ENCODE measurements at regions not wholly inside any gene's neighbourhood (a gene's known extent, or its start where the extent isn't known, plus 50 kb on each side); places are given as distances from the start of the nearest gene placed in this dataset.

- DNase-seq (ENCODE audit: low read depth) (no peak), FAIRE-seq (no peak)
- Histone ChIP-seq H3K27ac (ENCODE audit: low read depth, low read length) (no peak overlapping the region), H3K9ac (ENCODE audit: low read length) (no peak overlapping the region), H3K4me1 (ENCODE audit: insufficient read depth, low read length) (no peaks in the 10 kb centered on the region), H3K9me3 (ENCODE audit: insufficient read depth, low read depth, low read length) (no peaks in the 10 kb centered on the region), H3K79me2 (ENCODE audit: insufficient read depth, low read length) (no peaks in the 10 kb centered on the region), H3K4me3 (ENCODE audit: insufficient read depth, low read depth, low read length) (no peak overlapping the region), H3K27me3 (ENCODE audit: insufficient read depth, low read length) (no peaks in the 10 kb centered on the region), H4K20me1 (ENCODE audit: insufficient read depth, low read length) (no peaks in the 10 kb centered on the region), H2AFZ (ENCODE audit: low read depth, low read length) (no peak overlapping the region), H3K4me2 (ENCODE audit: low read length) (no peak overlapping the region), H3K36me3 (ENCODE audit: insufficient read depth, low read length) (no peaks in the 10 kb centered on the region)
- Mint-ChIP-seq H3K4me1 (ENCODE audit: low read depth, unreplicated experiment) (no peaks in the 10 kb centered on the region), H3K27ac (ENCODE audit: unreplicated experiment) (no peak overlapping the region), H3K9me3 (ENCODE audit: unreplicated experiment) (no peaks in the 10 kb centered on the region), H3K4me3 (ENCODE audit: unreplicated experiment) (no peak overlapping the region), H3K36me3 (ENCODE audit: low read depth, unreplicated experiment) (no peaks in the 10 kb centered on the region), H3K27me3 (ENCODE audit: low read depth, unreplicated experiment) (peaks cover 5% of the 10 kb centered on the region)
- TF ChIP-seq EZH2 (IDR thresholded peaks at IDR 0.05; ENCODE audit: insufficient read depth, low read length) (no peak), CTCF (IDR thresholded peaks at IDR 0.05; ENCODE audit: insufficient read depth, low read depth, low read length) (no peak)
Observed at GRCh38 chr1:61517345-61517744, 207.6 kb downstream of the TM2D1 start.

- no peak for FAIRE-seq
- no peak overlapping the region for H3K4me3 Mint-ChIP-seq (ENCODE audit: unreplicated experiment)
- H3K4me2 ChIP-seq (ENCODE audit: low read length): no peak overlapping the region
Observed at GRCh38 chr1:61515096-61515495, 209.8 kb downstream of the TM2D1 start.

More at GRCh38 chr1:61515096-61515495, 209.8 kb downstream of the TM2D1 start:
- no peak overlapping the region for H3K27ac ChIP-seq (ENCODE audit: low read depth, low read length)
- Mint-ChIP-seq H3K27me3 (ENCODE audit: low read depth, unreplicated experiment) (peaks cover 5% of the 10 kb centered on the region), H3K4me1 (ENCODE audit: low read depth, unreplicated experiment) (no peaks in the 10 kb centered on the region), H3K36me3 (ENCODE audit: low read depth, unreplicated experiment) (no peaks in the 10 kb centered on the region), H3K27ac (ENCODE audit: unreplicated experiment) (no peak overlapping the region), H3K9me3 (ENCODE audit: unreplicated experiment) (no peaks in the 10 kb centered on the region)
- H3K9me3 ChIP-seq (ENCODE audit: insufficient read depth, low read depth, low read length): peaks cover 3% of the 10 kb centered on the region
- no peaks in the 10 kb centered on the region for H3K27me3 ChIP-seq (ENCODE audit: insufficient read depth, low read length)
- no peaks in the 10 kb centered on the region for H4K20me1 ChIP-seq (ENCODE audit: insufficient read depth, low read length)
- H2AFZ ChIP-seq (ENCODE audit: low read depth, low read length): no peak overlapping the region
- H3K4me1 ChIP-seq (ENCODE audit: insufficient read depth, low read length): no peaks in the 10 kb centered on the region
- H3K4me3 ChIP-seq (ENCODE audit: insufficient read depth, low read depth, low read length): no peak overlapping the region
- TF ChIP-seq EZH2 (IDR thresholded peaks at IDR 0.05; ENCODE audit: insufficient read depth, low read length): no peak
- no peak for TF ChIP-seq CTCF (IDR thresholded peaks at IDR 0.05; ENCODE audit: insufficient read depth, low read depth, low read length)
- no peaks in the 10 kb centered on the region for H3K79me2 ChIP-seq (ENCODE audit: insufficient read depth, low read length)
- H3K9ac ChIP-seq (ENCODE audit: low read length): no peak overlapping the region
- no peak for DNase-seq (ENCODE audit: low read depth)
- no peaks in the 10 kb centered on the region for H3K36me3 ChIP-seq (ENCODE audit: insufficient read depth, low read length)
